GM21619 (cell line): ENCODE measurements at regions not wholly inside any gene's neighbourhood (a gene's known extent, or its start where the extent isn't known, plus 50 kb on each side); places are given as distances from the start of the nearest gene placed in this dataset.
"Not testable (repeated sequence)": the region's sequence is repeated elsewhere in the genome, so short reads cannot be mapped to it uniquely, and the experiment has no call there.

ENCODE experiments used
- ATAC-seq: cut with Tn5 transposase; IDR thresholded peaks from one replicate; pipeline ENCODE4 v1.9.1; 2021; ENCODE audit not compliant: unreplicated experiment

DNA sequence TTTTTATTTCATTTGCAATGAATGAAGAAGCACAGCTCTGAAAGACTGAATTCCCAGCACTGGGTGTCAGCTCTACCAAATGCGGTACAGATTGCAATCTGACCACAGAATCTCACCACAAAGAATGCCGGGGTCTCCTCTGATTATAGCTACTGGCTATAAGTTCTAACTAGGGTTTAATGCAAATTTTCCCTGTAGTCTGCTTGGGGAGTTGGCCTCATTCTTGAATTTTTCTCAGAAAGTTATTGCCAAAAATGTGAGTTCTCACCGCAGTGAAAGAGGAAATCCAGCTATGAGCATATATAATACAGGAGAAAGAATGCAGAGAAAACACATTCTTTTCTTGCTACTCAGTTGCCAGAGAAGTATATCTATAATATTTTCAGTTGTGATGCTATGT is 1255.7 kb upstream of the LRRTM3 start:
- ATAC-seq = no peak

GRCh38 chr10:65670596-65670995 is 1255.2 kb upstream of the LRRTM3 start:
- not testable (repeated sequence) for ATAC-seq

DNA sequence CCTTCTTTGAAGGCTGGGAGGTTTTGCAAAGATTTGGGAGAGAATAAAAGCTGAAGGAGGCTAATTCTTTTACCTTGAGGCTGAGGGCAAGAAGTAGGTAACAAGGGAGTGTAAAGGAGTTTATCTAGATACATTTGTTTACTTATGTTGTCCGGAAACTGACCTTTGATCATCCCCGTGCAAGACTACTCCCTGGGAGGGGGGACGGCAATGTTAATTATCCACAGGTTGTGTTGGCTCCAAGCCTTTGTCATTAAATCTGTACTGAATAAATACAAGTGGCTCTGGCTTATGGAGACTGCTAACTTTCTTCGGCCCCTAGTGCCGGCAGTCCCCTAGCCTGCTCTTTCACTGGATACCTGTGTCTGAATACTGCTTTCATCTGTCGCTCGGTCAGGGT is 1250.6 kb upstream of the LRRTM3 start:
- ATAC-seq = no peak

GRCh38 chr10:65684896-65685295 is 1240.9 kb upstream of the LRRTM3 start:
- ATAC-seq = no peak

DNA sequence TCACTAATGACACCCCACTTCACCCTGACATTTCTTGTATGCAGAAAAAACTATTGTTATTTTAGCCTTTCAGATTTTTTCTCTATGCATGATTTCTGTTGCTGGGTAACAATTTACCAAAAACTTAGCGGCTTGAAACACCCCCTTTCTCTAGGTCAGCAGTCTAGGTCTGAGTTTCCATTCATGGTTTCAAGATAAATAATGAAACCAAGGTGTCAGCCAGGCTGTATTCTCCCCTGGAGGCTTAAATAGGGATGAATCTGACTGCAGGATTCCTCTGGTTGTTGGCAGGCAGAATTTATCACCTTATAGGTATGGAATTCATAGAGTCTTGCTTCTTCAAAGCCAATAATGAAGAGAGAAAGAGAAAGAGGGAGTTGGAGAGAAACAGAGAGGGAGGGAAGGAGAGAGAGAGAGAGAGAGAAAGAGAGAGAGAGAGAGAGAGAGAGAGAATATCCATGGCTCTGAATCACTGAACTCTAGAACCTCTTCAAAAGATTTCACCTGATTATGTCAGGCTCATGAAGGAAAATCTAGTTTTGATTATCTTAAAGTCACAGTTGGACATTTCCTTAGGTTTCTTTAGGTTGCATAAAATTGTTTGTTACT is 1224.6 kb upstream of the LRRTM3 start:
- no peak for ATAC-seq

DNA sequence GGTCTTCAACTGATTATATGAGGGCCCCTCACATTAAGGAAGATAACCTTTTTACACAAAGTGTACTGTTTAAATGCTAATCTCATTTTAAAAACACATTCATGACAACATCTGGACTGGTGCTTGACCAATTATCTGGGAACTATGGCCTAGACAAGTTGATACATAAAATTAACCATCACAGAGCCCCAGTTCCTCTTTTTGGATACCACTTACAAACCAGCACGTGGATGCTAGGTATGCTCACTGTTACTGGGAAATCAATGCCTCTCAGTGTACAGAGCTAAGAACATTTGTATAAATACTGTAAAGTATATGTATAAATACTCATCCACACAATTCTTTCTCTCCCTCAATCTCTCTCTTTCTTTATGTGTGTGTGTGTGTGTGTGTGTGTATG is 1217.8 kb upstream of the LRRTM3 start:
- ATAC-seq = no peak

GRCh38 chr10:65710306-65710705 is 1215.5 kb upstream of the LRRTM3 start:
- no peak for ATAC-seq

DNA sequence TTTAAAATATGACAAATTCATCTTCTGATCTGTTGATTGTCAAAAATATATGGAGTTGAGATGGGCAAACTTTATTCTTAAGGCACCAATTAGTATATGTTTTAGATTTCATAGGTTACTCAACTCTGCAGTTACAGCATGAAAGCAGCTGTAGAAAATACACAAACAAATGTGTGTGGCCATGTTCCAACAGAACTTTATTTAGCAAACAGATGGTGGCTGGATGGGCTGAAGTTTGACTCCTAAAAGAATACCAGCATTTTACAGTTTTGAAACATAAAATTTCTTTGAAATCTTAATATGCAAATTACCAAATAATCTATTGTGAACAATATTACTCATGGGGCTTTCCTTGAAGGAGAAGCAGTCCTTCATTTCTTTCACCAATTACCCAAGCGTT is 1206.0 kb upstream of the LRRTM3 start:
- no peak for ATAC-seq

- ATAC-seq = no peak
These were observed 1204.9 kb upstream of the LRRTM3 start for GRCh38 chr10:65720901-65721300.

DNA sequence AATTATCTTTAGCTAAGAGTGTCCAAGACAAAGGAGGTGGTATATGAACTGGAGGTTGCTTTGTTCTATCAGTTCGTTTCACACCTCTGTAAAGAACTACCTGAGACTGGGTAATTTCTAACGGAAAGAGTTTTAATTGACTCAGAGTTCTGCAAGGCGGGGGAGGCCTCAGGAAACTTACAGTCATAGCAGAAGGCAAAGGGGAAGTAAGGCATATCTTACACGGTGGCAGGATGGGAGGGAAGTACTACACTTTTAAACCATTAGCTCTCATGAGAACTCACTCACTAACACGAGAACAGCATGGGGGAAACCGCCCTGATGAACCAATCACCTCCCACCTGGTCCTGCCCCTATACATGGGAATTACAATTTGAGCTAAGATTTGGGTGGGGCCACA is 1202.3 kb upstream of the LRRTM3 start:
- no peak for ATAC-seq

DNA sequence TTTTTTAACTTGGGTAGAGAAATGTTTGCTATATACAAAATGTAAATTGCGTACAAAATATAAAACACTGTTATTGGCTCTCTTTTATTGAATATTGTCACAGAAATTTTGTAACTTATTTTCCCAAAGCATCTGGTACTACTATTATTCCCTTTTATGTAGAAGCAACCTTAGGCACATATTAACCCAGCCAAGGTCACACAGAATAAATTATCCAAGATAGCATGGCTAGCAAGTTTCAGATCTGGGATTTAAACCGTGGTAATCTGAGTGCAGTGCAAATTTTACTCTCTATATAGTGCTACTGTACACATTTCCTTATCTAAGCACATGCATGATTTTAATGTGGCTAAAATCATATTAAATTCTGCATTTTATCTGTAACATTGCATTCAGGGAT is 1190.5 kb upstream of the LRRTM3 start:
- no peak for ATAC-seq

DNA sequence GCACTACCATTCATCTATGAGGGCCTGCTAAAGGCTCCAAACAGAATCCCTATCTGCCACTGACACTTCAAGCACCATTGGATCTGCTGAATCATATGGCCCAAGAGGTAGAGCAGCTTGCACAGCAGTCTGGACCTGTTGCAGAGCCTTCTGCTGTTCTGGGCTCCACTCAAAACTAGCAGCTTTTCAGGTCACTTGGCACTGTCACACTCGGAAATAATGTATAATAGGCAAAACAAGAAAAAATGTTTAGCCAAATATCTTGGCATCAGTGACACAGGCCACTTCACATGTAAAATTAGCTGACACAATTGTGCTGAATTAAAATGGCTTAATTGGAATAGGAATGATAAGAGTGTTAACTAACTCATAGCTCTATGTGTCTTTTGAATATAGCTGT is 1182.9 kb upstream of the LRRTM3 start:
- ATAC-seq = no peak

DNA sequence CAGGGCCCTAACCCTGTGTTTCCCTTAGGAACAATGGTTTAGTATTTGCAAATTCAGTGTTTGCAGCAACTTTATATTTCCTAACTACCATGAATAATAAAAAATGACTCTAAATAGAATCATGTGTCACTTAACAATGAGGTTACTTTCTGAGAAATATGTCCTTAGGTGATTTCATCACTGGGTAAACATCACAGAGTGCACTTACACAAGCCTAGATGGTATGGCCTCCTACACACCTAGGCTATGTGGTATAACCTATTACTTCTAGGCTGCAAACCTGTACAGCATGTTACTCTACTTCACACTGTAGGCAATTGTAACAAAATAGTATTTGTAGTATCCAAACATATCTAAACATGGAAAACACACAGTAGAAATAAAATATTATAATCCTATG is 1174.6 kb upstream of the LRRTM3 start:
- no peak for ATAC-seq

DNA sequence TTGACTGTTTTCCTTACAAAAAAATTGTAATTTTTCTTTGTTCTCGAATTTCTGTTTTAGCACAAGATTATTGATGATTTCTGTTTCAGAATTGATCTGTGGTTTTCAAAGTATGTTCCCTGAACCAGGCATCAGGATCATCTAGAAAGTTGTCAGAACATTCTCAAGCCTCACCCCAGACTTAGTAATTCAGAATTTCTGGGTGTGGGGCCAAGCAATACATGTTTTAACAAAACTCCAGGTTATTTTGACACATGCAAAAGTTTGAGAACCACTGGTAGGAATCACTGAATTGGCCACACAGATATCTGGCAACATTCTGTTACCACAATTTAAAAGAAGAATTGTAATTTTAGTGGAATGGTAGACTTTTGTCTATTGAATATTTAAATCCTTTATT is 1173.9 kb upstream of the LRRTM3 start:
- ATAC-seq = no peak

- ATAC-seq = no peak
These were observed 1172.3 kb upstream of the LRRTM3 start for GRCh38 chr10:65753532-65753931.

- no peak for ATAC-seq
These were observed 1171.7 kb upstream of the LRRTM3 start for GRCh38 chr10:65754112-65754511.

DNA sequence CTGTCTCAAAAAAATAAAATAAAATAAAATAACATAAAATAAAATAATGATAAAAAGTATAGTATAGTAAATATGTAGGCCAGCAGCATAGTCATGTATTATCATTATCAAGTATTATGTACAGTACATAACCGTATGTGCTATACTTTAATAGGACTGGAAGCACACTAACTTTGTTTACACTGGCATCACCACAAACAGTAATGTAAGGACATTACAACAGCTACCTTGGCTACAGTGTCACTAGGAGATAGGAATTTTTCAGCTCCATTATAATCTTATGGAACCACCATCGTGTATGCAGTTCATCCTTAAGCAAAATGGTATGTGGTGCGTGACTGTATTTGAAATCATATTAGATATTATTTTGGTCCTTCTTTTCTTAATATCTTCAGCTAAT is 1163.5 kb upstream of the LRRTM3 start:
- ATAC-seq = no peak

GRCh38 chr10:65765006-65765541 is 1160.8 kb upstream of the LRRTM3 start:
- no peak for ATAC-seq

DNA sequence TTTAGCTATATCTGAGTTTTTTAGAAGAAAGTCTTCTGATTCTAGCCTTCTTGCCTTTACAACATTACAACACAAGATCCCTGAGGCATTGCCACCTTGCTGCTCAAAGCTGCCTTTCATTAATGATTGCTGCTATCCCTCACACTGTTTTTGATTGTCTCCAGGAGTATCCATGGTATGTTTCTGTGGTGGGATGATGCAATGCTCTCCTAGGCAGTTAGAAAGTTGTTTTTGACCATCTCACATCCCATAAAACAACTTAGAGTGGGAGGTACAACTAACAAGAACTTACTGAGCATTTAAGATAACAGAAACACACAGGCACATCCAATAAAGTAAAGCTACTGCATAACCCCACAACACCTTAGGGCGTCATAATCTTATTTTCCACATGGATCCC is 1156.0 kb upstream of the LRRTM3 start:
- no peak for ATAC-seq

DNA sequence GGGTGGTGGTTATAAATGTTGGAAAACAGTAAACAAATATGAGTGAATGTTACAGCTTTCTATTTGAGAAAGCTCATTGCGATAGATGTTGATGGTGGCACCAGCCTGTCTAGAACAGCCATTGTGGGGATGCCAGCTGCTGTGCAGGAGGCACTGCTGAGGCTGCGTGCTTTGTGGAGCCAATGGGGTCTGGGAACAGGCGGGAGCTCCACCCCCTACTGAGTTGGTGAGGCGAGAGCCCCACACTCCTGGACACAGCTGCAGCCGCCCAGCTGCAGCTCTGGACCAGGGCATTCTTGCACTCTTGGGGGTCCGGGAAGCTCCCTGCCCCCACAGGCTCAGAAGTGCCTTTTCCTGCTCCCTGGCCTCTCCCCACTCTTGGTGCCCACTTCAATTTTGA is 1147.1 kb upstream of the LRRTM3 start:
- ATAC-seq = no peak

DNA sequence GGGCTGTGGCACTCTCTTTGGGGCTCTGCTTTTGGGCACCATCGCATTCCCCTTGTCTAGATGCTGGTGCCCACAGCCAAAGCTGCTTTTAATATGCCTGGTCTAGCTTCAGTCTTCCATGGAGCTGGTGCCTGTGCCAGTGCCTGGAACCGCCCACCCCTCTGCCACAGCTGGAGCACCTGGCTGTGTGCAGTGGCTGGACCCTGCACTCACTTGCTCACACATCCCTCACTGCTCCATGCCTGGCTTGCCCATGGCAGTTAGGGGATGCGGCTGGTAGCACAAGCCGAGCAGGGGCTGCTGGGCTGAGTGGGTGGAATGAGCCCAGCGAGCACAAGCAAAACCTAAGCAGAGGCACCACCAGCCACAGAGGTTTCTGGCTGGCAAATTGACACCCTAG is 1145.9 kb upstream of the LRRTM3 start:
- ATAC-seq = no peak

DNA sequence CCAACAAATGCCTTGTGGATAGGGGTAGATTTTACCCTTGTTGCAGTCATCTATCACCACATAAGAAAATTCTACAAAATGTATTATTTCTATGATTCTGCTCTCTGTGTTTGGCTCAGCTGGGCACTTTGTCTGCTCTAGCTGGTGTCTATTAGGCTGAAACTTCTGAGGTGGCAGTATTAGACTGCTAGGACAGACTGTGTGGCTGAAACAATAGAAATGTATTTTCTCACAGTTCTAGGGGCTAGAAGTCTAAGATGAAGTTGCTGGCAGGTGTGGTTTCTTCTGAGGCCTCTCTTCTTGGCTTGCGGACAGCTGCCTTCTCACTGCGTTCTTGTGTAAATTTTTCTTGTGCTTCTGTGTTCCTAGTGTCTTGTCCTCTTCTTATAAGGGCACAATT is 1139.6 kb upstream of the LRRTM3 start:
- ATAC-seq = no peak

DNA sequence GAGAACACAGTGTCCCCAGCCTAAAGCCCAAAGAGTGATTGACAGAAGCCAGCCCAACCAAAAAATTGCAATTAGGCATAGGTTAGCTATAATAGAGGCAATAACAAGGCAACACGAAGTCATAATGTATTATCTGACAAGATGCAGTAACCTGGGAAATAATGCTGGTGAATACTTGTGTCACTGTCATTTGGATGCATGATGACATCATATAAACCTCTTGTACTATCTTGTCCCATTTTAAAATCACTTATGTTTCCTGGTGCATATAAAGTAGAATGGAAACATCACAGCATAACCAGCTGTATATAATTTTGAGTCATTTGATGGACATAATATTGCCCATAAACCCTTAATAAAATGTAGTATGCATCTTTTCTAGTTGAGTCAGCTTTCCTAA is 1138.3 kb upstream of the LRRTM3 start:
- ATAC-seq = no peak
